ENCODE measurements at regions not wholly inside any gene's neighbourhood (a gene's known extent, or its start where the extent isn't known, plus 50 kb on each side); places are given as distances from the start of the nearest gene placed in this dataset.
"Not testable (repeated sequence)": the region's sequence is repeated elsewhere in the genome, so short reads cannot be mapped to it uniquely, and the experiment has no call there.

DNA sequence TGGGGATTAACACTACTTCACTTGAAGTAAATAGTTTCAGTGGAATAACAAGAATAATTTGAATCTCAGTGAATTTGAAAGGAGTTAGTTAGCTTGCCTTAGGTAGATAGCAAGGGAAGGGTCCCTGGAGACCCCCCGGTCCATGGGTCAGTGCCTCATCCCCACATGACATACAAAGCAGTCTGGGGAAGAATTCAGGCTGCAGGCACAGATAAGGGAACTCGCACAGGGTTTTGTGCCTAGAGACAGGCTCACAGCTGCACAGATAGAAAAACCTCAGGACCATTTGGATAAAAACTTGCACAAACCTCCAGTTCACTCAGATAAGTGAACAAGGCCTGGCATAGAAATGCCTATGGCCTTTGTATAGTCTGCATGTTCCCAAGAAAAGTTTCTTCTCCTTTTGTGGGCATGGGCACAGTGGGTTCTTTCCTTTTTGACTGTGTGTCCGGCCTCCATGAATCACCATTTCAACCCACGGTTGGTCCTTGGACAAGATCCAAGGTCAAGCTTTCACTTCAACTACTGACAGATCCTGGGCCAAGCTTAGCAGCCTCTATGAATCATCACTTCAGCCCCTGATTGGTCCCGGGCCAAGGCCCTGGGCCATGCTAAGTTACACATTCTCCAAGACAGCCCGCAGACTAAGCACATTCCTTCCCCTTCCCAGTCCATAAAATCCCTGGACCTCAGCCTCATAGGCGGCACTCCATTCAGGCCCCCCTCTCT, 108.3 kb upstream of the KLHL4 start:
- H3K27ac ChIP-seq, result no peak overlapping the region
- H3K9ac ChIP-seq (ENCODE audit: insufficient read length), result no peak overlapping the region
- no peak overlapping the region for H3K4me3 ChIP-seq
- no peak for DNase-seq (ENCODE audit: low read depth, low spot score)
- H3K36me3 ChIP-seq (ENCODE audit: insufficient read depth, low read length), result no peaks in the 10 kb centered on the region
- TF ChIP-seq POLR2AphosphoS5 (IDR thresholded peaks at IDR 0.05; ENCODE audit: borderline replicate concordance, low read depth, low read length), result no peak
- TF ChIP-seq EZH2 (IDR thresholded peaks at IDR 0.05), result no peak
- no peak for TF ChIP-seq FOXP2 (optimal IDR thresholded peaks at IDR 0.05; ENCODE audit: control extremely low read depth, extremely low read length, insufficient read depth)
- no peaks in the 10 kb centered on the region for H3K9me3 ChIP-seq (ENCODE audit: low read depth, low read length)

DNA sequence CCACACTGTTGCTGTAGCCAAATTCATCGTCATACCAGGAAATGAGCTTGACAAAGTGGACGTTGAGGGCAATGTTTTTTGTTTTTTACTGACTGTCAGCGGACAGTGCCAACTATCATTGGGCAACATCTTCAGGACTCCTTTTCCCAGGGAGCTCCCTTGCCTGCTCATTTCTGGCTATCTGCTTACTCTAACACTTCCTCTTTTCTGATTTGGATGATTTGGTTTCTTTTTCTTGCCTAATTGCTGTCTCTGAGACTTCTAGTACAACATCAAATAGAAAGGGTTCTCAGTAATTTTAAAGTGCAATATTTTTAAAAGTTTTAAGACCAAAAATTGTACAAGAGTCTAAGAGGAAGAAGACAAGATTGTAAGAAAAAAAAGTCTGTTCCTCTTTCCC, 92.0 kb upstream of the KLHL4 start:
- Histone ChIP-seq H3K9me3 (ENCODE audit: low read depth, low read length) (no peaks in the 10 kb centered on the region), H3K27ac (no peak overlapping the region), H3K4me3 (no peak overlapping the region), H3K9ac (ENCODE audit: insufficient read length) (no peak overlapping the region), H3K36me3 (ENCODE audit: insufficient read depth, low read length) (no peaks in the 10 kb centered on the region)
- TF ChIP-seq EZH2 (IDR thresholded peaks at IDR 0.05), result no peak
- no peak for TF ChIP-seq FOXP2 (optimal IDR thresholded peaks at IDR 0.05; ENCODE audit: control extremely low read depth, extremely low read length, insufficient read depth)
- no peak for TF ChIP-seq POLR2AphosphoS5 (IDR thresholded peaks at IDR 0.05; ENCODE audit: borderline replicate concordance, low read depth, low read length)
- DNase-seq (ENCODE audit: low read depth, low spot score), result no peak

DNA sequence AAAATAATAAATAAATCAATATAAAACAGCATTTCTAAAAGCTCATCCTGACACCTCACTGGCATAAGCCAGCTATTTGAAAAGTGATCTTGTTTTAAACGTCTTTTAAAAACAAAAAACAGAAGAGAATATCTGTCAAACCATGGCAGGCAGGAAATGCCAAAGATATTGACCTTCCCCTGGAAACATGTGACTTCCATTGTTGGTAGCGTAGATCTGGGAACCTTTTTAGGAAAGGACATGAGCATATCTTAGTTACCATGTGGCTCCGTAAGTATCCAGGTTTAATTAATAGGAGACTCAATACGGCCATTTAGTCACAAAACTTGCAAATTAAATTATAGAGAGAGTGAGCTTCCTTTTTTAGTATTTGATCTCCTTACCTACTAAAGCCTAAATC, 83.0 kb upstream of the KLHL4 start:
- Histone ChIP-seq H3K9me3 (ENCODE audit: low read depth, low read length) (no peaks in the 10 kb centered on the region), H3K27ac (no peak overlapping the region), H3K36me3 (ENCODE audit: insufficient read depth, low read length) (no peaks in the 10 kb centered on the region), H3K9ac (ENCODE audit: insufficient read length) (no peak overlapping the region), H3K4me3 (no peak overlapping the region)
- DNase-seq (ENCODE audit: low read depth, low spot score), result no peak
- TF ChIP-seq FOXP2 (optimal IDR thresholded peaks at IDR 0.05; ENCODE audit: control extremely low read depth, extremely low read length, insufficient read depth), result no peak
- TF ChIP-seq EZH2 (IDR thresholded peaks at IDR 0.05), result no peak
- no peak for TF ChIP-seq POLR2AphosphoS5 (IDR thresholded peaks at IDR 0.05; ENCODE audit: borderline replicate concordance, low read depth, low read length)

DNA sequence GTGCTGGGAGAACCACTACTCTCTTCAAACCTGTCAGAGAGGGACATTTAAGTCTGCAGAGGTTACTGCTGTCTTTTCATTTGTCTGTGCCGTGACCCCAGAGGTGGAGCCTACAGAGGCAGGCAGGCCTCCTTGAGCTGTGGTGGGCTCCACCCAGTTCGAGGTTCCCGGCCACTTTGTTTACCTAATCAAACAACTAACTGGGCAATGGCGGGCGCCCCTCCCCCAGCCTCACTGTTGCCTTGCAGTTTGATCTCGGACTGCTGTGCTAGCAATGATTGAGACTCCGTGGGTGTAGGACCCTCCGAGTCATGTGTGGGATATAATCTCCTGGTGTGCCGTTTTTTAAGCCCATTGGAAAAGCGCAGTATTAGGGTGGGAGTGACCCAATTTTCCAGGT, 69.0 kb upstream of the KLHL4 start:
- H3K27ac ChIP-seq; DNase-seq (ENCODE audit: low read depth, low spot score); H3K36me3 ChIP-seq (ENCODE audit: insufficient read depth, low read length); H3K9me3 ChIP-seq (ENCODE audit: low read depth, low read length); H3K4me3 ChIP-seq; H3K9ac ChIP-seq (ENCODE audit: insufficient read length): not testable (repeated sequence)

DNA sequence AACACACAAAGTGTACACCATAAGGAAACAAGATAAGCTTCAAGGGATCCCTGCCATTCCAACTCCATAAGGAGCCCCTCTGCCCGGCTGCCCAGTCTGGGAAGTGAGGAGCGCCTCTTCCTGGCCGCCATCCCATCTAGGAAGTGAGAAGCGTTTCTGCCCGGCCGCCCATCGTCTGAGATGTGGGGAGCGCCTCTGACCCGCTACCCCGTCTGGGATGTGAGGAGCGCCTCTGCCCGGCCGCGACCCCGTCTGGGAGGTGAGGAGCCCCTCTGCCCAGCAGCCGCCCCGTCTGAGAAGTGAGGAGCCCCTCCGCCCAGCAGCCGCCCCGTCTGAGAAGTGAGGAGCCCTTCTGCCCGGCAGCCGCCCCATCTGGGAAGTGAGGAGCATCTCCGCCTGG, 51.8 kb upstream of the KLHL4 start:
- not testable (repeated sequence) for H3K4me3 ChIP-seq; H3K36me3 ChIP-seq (ENCODE audit: insufficient read depth, low read length); H3K27ac ChIP-seq; DNase-seq (ENCODE audit: low read depth, low spot score); H3K9ac ChIP-seq (ENCODE audit: insufficient read length); H3K9me3 ChIP-seq (ENCODE audit: low read depth, low read length)
